GM12878 (cell line): ENCODE measurements at regions not wholly inside any gene's neighbourhood (a gene's known extent, or its start where the extent isn't known, plus 50 kb on each side); places are given as distances from the start of the nearest gene placed in this dataset.

ENCODE experiments used
- ATAC-seq: fragments of 200-7000 bp; cut with Tn5 transposase; 3 replicates; pipeline ENCODE4 v1.9.1; 2020; ENCODE audit warnings: mild to moderate bottlenecking, moderate library complexity
- BruUV-seq: library from RNA; stranded (reverse); fragments of 400-500 nt; replicated peaks from 2 replicates; lab custom pipeline; 2021; lab: Mats Ljungman, UMichigan
- CTCF ChIA-PET: fragments of 300-600 bp; sonication (Branson Sonifier 250); formaldehyde crosslinking; extraction: SDS; loops from one replicate; lab custom pipeline; 2021; ENCODE audit warnings: inconsistent platforms; lab: Yijun Ruan, JAX
- POLR2A ChIA-PET: fragments of 350-600 bp; formaldehyde crosslinking; extraction: SDS; loops from one replicate; lab custom pipeline; 2021; ENCODE audit warnings: inconsistent platforms; lab: Charles Lee
- RAD21 ChIA-PET: fragments of 300-600 bp; sonication (Branson Sonifier 250); formaldehyde crosslinking; loops from one replicate; lab custom pipeline; 2023; ENCODE audit warnings: antibody characterized with exemption; ENCODE audit not compliant: unreplicated experiment; lab: Charles Lee
- SMC1A ChIA-PET: fragments of 300-600 bp; sonication (Branson Sonifier 250); formaldehyde crosslinking; loops from one replicate; lab custom pipeline; 2023; ENCODE audit not compliant: unreplicated experiment, uncharacterized antibody; lab: Charles Lee
- DNase-seq: peaks from one replicate; pipeline ENCODE4 v3.0.0-alpha.2; 2011; ENCODE audit warnings: low read depth, low spot score
- FAIRE-seq: peaks from 3 replicates; lab custom pipeline; 2011; peaks lifted over from hg19 to GRCh38; lab: Jason Lieb, UNC
- H2AFZ ChIP-seq: 2 replicates; pipeline ENCODE4 v1.6.0; 2011; ENCODE audit warnings: low read depth, low read length, control low read depth; ENCODE audit not compliant: control insufficient read depth
- H3K27ac ChIP-seq: 2 replicates; pipeline ENCODE4 v1.5.1; 2011; ENCODE audit warnings: control low read depth; ENCODE audit not compliant: control insufficient read depth, insufficient read depth
- H3K27me3 ChIP-seq, 2 experiments: replicated peaks in 1 of 2; 2 replicates each; pipeline versions ENCODE4 v1.6.0 to v1.6.1; 2011; ENCODE audit warnings: low read length in 1 of 2; ENCODE audit not compliant: control insufficient read depth in 2 of 2, insufficient read depth in 2 of 2
- H3K36me3 ChIP-seq, 2 experiments: 2 replicates each; pipeline ENCODE4 v1.5.1; 2011; ENCODE audit warnings: low read length in 1 of 2; ENCODE audit not compliant: control insufficient read depth in 2 of 2, insufficient read depth in 2 of 2
- H3K4me1 ChIP-seq: 2 replicates; pipeline ENCODE4 v1.6.1; 2011; ENCODE audit warnings: mild to moderate bottlenecking, low read length, moderate library complexity, mixed read lengths; ENCODE audit not compliant: control insufficient read depth, insufficient read depth
- H3K4me2 ChIP-seq: 2 replicates; pipeline ENCODE4 v1.6.0; 2011; ENCODE audit warnings: control low read depth; ENCODE audit not compliant: control insufficient read depth, insufficient read depth
- H3K4me3 ChIP-seq: fragments of 200-600 bp; sonication (generic); 2 replicates; pipeline ENCODE4 v1.5.1; 2016
- H3K79me2 ChIP-seq: 2 replicates; pipeline ENCODE4 v1.6.0; 2011; ENCODE audit warnings: low read length; ENCODE audit not compliant: control insufficient read depth, insufficient read depth
- H3K9ac ChIP-seq: 2 replicates; pipeline ENCODE4 v1.8.0; 2011; ENCODE audit warnings: low read length, control low read depth, mixed read lengths; ENCODE audit not compliant: control insufficient read depth, insufficient read depth
- H3K9me3 ChIP-seq: replicated peaks from 3 replicates; pipeline ENCODE4 v1.5.1; 2011; ENCODE audit warnings: mild to moderate bottlenecking, low read length; ENCODE audit not compliant: control insufficient read depth, insufficient read depth
- H4K20me1 ChIP-seq: 2 replicates; pipeline ENCODE4 v1.6.0; 2011; ENCODE audit not compliant: control insufficient read depth, insufficient read depth
- ATF3 ChIP-seq: IDR thresholded peaks from 2 replicates; pipeline ENCODE4 v1.6.1; 2011; ENCODE audit warnings: low read depth, mild to moderate bottlenecking, low read length, moderate library complexity, borderline replicate concordance; ENCODE audit errors: extremely low read depth
- CHD4 ChIP-seq: fragments of 200-600 bp; sonication (generic); IDR thresholded peaks from 2 replicates; pipeline ENCODE4 v1.6.1; 2016; ENCODE audit warnings: mild to moderate bottlenecking
- GATAD2B ChIP-seq: fragments of 450-650 bp; conservative IDR thresholded peaks from 2 replicates; pipeline ENCODE4 v1.6.1; 2017; ENCODE audit warnings: low read depth, mild to moderate bottlenecking, moderate library complexity
- PAX5 ChIP-seq: IDR thresholded peaks from 2 replicates; pipeline ENCODE4 v1.6.1; 2011; ENCODE audit warnings: low read depth, low read length, borderline replicate concordance
- PAX8 ChIP-seq: fragments of 450-650 bp; IDR thresholded peaks from 2 replicates; pipeline ENCODE4 v1.6.1; 2017; ENCODE audit warnings: mild to moderate bottlenecking, moderate library complexity
- SIX5 ChIP-seq: IDR thresholded peaks from 2 replicates; pipeline ENCODE4 v1.6.1; 2011; ENCODE audit warnings: mild to moderate bottlenecking, low read depth, low read length, moderate library complexity; ENCODE audit not compliant: severe bottlenecking
- SKIL ChIP-seq: fragments of 450-650 bp; IDR thresholded peaks from 2 replicates; pipeline ENCODE4 v1.6.1; 2017; ENCODE audit warnings: mild to moderate bottlenecking, low read depth, inconsistent platforms; ENCODE audit not compliant: poor library complexity, severe bottlenecking
- SMARCA5 ChIP-seq: fragments of 450-650 bp; IDR thresholded peaks from 2 replicates; pipeline ENCODE4 v1.6.1; 2017; ENCODE audit warnings: mild to moderate bottlenecking
- YBX1 ChIP-seq: fragments of 450-650 bp; IDR thresholded peaks from 2 replicates; pipeline ENCODE4 v1.6.1; 2016; ENCODE audit warnings: antibody characterized with exemption
- ZBTB4 ChIP-seq: fragments of 450-650 bp; formaldehyde crosslinking; IDR thresholded peaks from 2 replicates; pipeline ENCODE4 v1.4.0; 2022; ENCODE audit warnings: mild to moderate bottlenecking, moderate library complexity
- ZNF384 ChIP-seq: IDR thresholded peaks from 2 replicates; pipeline ENCODE4 v1.6.1; 2012; ENCODE audit warnings: low read depth, mild to moderate bottlenecking, low read length, improper control_type of control experiment, borderline replicate concordance
- ZNF592 ChIP-seq: fragments of 450-650 bp; IDR thresholded peaks from 2 replicates; pipeline ENCODE4 v1.6.1; 2017; ENCODE audit warnings: mild to moderate bottlenecking, moderate library complexity
- WGBS: methylation state at CpG from one replicate; pipeline ENCODE4 v1.1.6; 2016; ENCODE audit warnings: low lambda C conversion rate; ENCODE audit not compliant: insufficient replicate concordance, insufficient coverage; ENCODE audit errors: missing lambda C conversion rate; 5-methylcytosine and 5-hydroxymethylcytosine counted together
- in situ Hi-C: fragments of 300-500 bp; cut with MboI; formaldehyde crosslinking; loops from 9 replicates; pipeline ENCODE4 v1.14.3; 2018; ENCODE audit warnings: mixed read lengths
- intact Hi-C: fragments of 100-400 bp; cut with micrococcal nuclease; formaldehyde crosslinking; loops from one replicate; pipeline ENCODE4 v1.14.2; 2022; ENCODE audit not compliant: unreplicated experiment

GRCh38 chr22:47784367-47784983 is 1022.0 kb downstream of the TBC1D22A start:
- TF ChIP-seq ZBTB4 (CRISPR knock-in tag) (no peak), SKIL (no peak), ZNF592 (no peak), PAX5 (no peak), SIX5 (no peak), SMARCA5 (no peak), PAX8 (no peak), GATAD2B (no peak), CHD4 (no peak), ATF3 (no peak), YBX1 (no peak), ZNF384 (no peak)
- no peak for FAIRE-seq
- in situ Hi-C loops: no loop called here
- SMC1A ChIA-PET: no interaction called here
- no peak overlapping the region for H3K27ac ChIP-seq
- H3K27me3 ChIP-seq: no peaks in the 10 kb centered on the region
- no TSS peak for BruUV-seq
- no peak overlapping the region for H3K4me3 ChIP-seq
- no peaks in the 10 kb centered on the region for H3K79me2 ChIP-seq
- CTCF ChIA-PET: no interaction called here
- no peaks in the 10 kb centered on the region for H3K36me3 ChIP-seq
- H3K4me2 ChIP-seq: no peak overlapping the region
- intact Hi-C loops: no loop called here
- POLR2A ChIA-PET: no interaction called here
- H3K9me3 ChIP-seq: no peaks in the 10 kb centered on the region; the same call in 2 of the 3 replicates
- H3K4me1 ChIP-seq: no peaks in the 10 kb centered on the region
- no peaks in the 10 kb centered on the region for H4K20me1 ChIP-seq
- RAD21 ChIA-PET: no interaction called here
- 14% methylated on average over 4 of the region's 4 CpGs for WGBS
- no peak overlapping the region for H2AFZ ChIP-seq
- no peak for ATAC-seq
- DNase-seq: no peak
- H3K9ac ChIP-seq: no peak overlapping the region
